Nephron progenitor cell (in vitro differentiated cells): ENCODE measurements at regions not wholly inside any gene's neighbourhood (a gene's known extent, or its start where the extent isn't known, plus 50 kb on each side); places are given as distances from the start of the nearest gene placed in this dataset.

Experiments
- DNase-seq: peaks from one replicate; pipeline ENCODE4 v3.0.0; 2021
- H3K27ac Mint-ChIP-seq: 2 replicates; pipeline ENCODE4 v1.8.0; 2021; ENCODE audit warnings: mild to moderate bottlenecking, moderate library complexity, mixed read lengths
- H3K27me3 Mint-ChIP-seq: 2 replicates; pipeline ENCODE4 v1.8.0; 2021; ENCODE audit warnings: mild to moderate bottlenecking, low read depth, mixed read lengths; ENCODE audit not compliant: poor library complexity
- H3K36me3 Mint-ChIP-seq: 2 replicates; pipeline ENCODE4 v1.8.0; 2021; ENCODE audit warnings: low read depth, mixed read lengths
- H3K4me1 Mint-ChIP-seq: 2 replicates; pipeline ENCODE4 v1.8.0; 2021; ENCODE audit warnings: mixed read lengths
- H3K4me3 Mint-ChIP-seq: 2 replicates; pipeline ENCODE4 v1.8.0; 2021; ENCODE audit warnings: mild to moderate bottlenecking, moderate library complexity, mixed read lengths
- H3K9me3 Mint-ChIP-seq: 2 replicates; pipeline ENCODE4 v1.8.0; 2021; ENCODE audit warnings: mild to moderate bottlenecking, moderate library complexity, mixed read lengths
- TF ChIP-seq, protein P1 (sequence below): fragments of 200-600 bp; sonication (generic); IDR thresholded peaks from 2 replicates; pipeline ENCODE4 v1.5.0; 2021; ENCODE audit warnings: antibody characterized with exemption

- no peak for DNase-seq
- peaks cover 3% of the 10 kb centered on the region for H3K27me3 Mint-ChIP-seq
Observed at GRCh38 chr1:181335631-181336030, 147.7 kb upstream of the CACNA1E start.

GRCh38 chr1:181341026-181341632 is 142.2 kb upstream of the CACNA1E start:
- DNase-seq, result no peak
- H3K4me1 Mint-ChIP-seq, result peaks cover 9% of the 10 kb centered on the region
- H3K27ac Mint-ChIP-seq, result no peak overlapping the region
- peaks cover 19% of the 10 kb centered on the region for H3K27me3 Mint-ChIP-seq
- no peak overlapping the region for H3K4me3 Mint-ChIP-seq
- TF ChIP-seq, protein P1, sequence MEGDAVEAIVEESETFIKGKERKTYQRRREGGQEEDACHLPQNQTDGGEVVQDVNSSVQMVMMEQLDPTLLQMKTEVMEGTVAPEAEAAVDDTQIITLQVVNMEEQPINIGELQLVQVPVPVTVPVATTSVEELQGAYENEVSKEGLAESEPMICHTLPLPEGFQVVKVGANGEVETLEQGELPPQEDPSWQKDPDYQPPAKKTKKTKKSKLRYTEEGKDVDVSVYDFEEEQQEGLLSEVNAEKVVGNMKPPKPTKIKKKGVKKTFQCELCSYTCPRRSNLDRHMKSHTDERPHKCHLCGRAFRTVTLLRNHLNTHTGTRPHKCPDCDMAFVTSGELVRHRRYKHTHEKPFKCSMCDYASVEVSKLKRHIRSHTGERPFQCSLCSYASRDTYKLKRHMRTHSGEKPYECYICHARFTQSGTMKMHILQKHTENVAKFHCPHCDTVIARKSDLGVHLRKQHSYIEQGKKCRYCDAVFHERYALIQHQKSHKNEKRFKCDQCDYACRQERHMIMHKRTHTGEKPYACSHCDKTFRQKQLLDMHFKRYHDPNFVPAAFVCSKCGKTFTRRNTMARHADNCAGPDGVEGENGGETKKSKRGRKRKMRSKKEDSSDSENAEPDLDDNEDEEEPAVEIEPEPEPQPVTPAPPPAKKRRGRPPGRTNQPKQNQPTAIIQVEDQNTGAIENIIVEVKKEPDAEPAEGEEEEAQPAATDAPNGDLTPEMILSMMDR, result no peak
- no peaks in the 10 kb centered on the region for H3K9me3 Mint-ChIP-seq
- no peaks in the 10 kb centered on the region for H3K36me3 Mint-ChIP-seq

More at GRCh38 chr1:181335631-181336030, 147.7 kb upstream of the CACNA1E start:
- Mint-ChIP-seq H3K4me3 (no peak overlapping the region), H3K27ac (no peak overlapping the region), H3K4me1 (no peaks in the 10 kb centered on the region), H3K36me3 (no peaks in the 10 kb centered on the region), H3K9me3 (no peaks in the 10 kb centered on the region)
- TF ChIP-seq, protein P1, result no peak

DNA sequence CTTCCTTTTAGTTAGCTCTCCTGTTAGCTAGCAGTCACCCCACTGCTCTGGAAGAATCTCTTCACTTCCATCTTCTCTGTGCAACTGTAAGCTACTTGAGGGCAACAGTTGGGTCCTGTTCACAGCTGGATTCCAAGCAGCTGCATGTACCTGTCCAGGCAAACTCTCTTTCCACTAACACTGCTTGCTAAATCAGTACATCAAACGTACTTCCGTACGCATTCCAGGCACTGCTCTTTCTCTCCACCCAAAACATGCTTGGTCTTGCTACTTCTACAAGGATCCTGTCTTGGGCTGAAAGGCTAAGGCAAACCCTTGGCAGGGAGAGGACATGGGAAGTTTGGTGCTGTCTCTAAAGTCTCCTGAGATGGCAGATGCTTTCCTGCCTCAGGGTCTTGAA is 139.2 kb upstream of the CACNA1E start:
- Mint-ChIP-seq H3K27me3 (peaks cover 25% of the 10 kb centered on the region), H3K4me1 (peaks cover 10% of the 10 kb centered on the region), H3K4me3 (no peak overlapping the region), H3K9me3 (no peaks in the 10 kb centered on the region), H3K36me3 (no peaks in the 10 kb centered on the region), H3K27ac (no peak overlapping the region)
- no peak for DNase-seq
- TF ChIP-seq, protein P1, result no peak

DNA sequence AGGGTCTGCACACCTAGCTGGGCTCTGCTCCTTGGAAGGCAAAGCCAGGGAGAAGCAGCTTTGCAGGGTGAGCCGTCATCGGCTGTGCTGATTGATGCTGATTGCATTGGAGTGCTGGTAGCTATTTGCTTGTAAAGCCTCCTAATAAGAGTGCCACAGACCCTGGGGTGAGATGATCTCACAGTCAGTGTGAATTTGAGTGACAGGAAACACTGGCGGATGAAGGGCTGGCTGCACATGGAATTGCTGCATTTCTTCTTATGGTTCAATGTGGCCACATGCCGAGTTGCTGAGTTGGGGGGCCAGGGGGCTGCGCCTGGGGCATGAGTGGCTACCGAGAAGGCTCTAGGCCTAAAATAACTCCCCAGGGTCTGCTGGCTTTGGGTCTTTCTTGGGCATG is 138.2 kb upstream of the CACNA1E start:
- Mint-ChIP-seq H3K4me1 (peaks cover 19% of the 10 kb centered on the region), H3K27ac (no peak overlapping the region), H3K9me3 (no peaks in the 10 kb centered on the region), H3K27me3 (peaks cover 25% of the 10 kb centered on the region), H3K4me3 (no peak overlapping the region), H3K36me3 (no peaks in the 10 kb centered on the region)
- TF ChIP-seq, protein P1, result no peak
- no peak for DNase-seq

DNA sequence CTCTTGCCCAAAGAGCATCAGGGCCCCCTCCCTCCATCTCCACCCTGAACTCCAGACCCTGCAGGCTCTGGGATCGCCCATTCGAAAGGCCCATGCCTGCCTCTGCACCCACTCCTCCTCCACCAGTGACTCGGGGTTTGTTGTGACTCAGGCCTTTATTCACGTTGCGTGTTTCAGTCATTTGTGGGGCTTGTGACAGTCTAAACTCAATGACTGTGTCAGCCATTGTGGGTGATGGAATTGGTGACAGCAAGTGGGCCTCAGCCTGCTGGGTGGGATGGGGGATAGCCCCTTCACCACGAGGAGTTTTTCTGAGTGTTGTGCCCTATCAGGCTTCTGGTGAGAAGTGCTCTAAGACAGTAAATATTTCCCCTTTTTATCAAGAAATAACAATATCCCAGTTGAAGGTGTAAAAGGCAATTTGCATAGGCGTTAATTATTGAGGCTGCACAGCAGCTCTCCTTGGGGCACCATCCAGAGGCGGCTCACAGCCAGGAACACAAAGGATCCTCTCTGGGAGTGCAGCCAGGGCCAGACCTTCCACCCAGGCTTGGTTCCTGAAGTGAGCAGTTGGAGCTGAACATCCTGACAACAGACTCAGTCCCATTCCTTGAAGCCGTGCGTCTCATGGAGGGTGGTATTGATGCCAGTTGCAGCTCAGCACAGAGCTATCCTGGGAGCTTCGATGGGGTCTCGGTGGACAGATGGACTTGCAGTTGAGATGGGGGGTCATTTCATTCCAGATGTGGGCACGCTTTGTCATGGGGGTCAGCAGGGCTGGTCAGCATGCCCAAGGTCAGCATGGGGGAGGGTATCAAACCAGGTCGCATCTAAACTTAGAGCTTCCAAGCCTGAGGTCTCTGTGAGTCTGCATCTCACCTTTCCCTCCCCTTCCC is 135.6 kb upstream of the CACNA1E start:
- Mint-ChIP-seq H3K9me3 (no peaks in the 10 kb centered on the region), H3K4me1 (peaks cover 33% of the 10 kb centered on the region), H3K36me3 (no peaks in the 10 kb centered on the region), H3K27me3 (peaks cover 24% of the 10 kb centered on the region), H3K27ac (no peak overlapping the region), H3K4me3 (no peak overlapping the region)
- no peak for DNase-seq
- TF ChIP-seq, protein P1, result no peak
